ENCODE measurements at regions not wholly inside any gene's neighbourhood (a gene's known extent, or its start where the extent isn't known, plus 50 kb on each side); places are given as distances from the start of the nearest gene placed in this dataset.
"Not testable (repeated sequence)": the region's sequence is repeated elsewhere in the genome, so short reads cannot be mapped to it uniquely, and the experiment has no call there.

DNA sequence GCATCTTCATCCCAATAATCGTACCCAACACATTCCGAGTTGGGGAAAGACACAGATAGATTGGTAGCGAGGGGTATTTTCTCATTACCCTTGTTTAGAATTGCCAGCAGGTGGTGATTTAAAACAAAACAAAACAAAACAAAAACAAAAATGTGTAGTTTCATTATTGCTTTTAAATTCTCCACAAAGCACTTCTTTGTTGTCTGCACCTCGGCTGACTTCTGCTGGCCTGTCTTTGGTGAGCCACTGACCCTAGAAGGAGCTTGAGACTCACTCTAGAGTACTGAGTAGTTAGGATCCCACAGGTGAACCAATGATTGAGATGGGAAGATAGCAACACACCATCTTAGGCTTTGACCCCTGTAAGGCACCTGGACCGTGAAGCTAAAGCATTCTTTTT is 105.4 kb upstream of the BET1 start:
- DNase-seq (ENCODE audit: low read depth), result no peak

DNA sequence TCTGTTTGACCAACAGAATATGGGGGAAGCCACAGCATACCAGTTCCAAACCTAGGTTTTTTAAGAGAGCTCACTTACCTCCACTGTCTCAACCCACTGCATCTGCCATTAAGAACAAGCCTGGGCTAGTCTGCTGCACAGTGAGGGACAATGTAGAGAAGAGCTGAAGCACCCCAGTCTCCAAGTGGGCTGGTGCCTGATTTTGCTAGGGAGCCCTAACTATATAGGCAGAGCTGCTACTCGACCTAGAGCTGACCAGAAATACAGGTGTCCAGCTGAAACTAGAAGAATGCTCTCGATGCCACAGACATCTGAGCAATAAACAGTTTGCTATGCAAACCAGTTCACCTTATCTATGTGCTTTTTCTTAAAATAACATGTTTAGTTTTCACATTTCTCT is 106.9 kb upstream of the BET1 start:
- DNase-seq (ENCODE audit: low read depth), result no peak

GRCh38 chr7:94115316-94115715 is 111.2 kb upstream of the BET1 start:
- no peak for DNase-seq (ENCODE audit: low read depth)

DNA sequence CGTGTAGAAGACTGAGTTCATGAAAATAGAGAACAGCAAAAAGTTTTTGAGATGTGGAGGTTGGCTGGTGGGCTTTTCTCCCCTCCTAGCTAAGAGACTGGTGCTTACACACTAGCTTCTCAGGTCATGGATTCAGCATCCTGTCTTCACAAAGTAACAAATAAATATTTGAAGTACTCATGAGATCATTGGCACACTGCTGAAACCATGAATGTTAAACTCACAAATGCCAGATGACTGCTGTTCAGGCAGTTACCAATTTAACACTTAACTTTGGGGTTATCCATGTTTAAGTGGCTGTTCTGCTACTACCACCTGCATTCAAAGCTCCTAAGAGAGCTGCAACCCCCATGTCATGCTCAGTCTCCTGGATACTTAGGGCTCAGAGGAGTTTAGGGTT is 119.0 kb upstream of the BET1 start:
- no peak for DNase-seq (ENCODE audit: low read depth)

- no peak for DNase-seq (ENCODE audit: low read depth)
Measured at GRCh38 chr7:94127026-94127425, 122.9 kb upstream of the BET1 start.

GRCh38 chr7:94128072-94128471 is 123.9 kb upstream of the BET1 start:
- DNase-seq (ENCODE audit: low read depth), result no peak

DNA sequence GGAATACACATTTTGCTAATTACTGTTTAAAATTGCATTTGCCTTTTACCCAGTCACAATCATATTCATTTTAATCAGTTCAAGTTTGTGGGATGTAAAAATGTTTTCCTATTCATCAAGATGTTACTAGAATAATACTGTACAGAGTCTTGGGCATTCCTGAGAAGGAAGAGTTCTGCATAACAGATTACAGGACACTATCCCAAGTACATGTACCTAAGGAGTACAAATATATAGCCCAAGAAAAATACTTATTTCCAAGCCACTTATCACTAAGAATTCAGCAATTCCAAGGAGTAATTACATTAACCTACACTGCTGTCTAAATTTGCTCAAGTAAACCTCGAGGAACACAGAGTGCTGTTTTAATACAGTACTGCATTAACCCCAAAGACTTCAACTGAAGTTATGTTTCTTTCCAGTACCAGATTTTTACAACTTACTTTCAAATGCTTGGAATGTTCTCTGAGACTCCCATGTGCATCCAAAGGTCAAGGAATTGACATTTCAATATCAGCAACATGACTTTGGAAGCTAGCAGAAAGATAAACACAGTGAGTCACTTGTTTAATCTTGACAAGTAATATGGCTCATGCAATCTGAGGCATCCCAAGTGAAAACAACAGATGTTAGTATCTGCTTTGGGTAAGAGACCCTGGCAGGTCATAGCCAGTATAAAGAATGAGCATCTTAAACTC is 125.4 kb upstream of the BET1 start:
- DNase-seq (ENCODE audit: low read depth), result no peak

- no peak for DNase-seq (ENCODE audit: low read depth)
Measured at GRCh38 chr7:94130716-94131115, 126.6 kb upstream of the BET1 start.

- no peak for DNase-seq (ENCODE audit: low read depth)
Measured at GRCh38 chr7:94133460-94133859, 129.3 kb upstream of the BET1 start.

DNA sequence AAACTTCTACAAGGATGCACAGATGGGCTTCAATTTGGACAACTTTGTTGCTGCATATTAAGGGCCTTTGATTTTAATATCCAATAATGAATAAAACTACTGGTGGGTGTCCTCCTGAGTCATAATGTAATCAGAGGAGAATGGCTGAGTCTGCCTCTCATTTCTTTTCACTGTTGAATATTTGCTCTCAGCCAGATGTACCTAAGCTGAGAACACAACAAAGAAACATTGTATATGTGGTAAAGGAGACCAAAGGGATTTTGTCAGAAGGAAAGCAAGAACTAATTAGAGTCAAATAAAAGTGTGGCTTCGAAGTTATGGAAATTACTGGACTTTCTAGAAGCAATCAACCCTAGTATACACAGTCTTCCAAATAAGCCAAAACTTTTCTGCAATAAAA is 131.0 kb upstream of the BET1 start:
- no peak for DNase-seq (ENCODE audit: low read depth)

GRCh38 chr7:94142281-94142680 is 138.1 kb upstream of the BET1 start:
- no peak for DNase-seq (ENCODE audit: low read depth)

- no peak for DNase-seq (ENCODE audit: low read depth)
Measured at GRCh38 chr7:94145602-94146001, 141.4 kb upstream of the BET1 start.

- DNase-seq (ENCODE audit: low read depth), result no peak
Measured at GRCh38 chr7:94146408-94146807, 142.3 kb upstream of the BET1 start.

GRCh38 chr7:94149789-94150545 is 145.8 kb upstream of the BET1 start:
- no peak for DNase-seq (ENCODE audit: low read depth)

GRCh38 chr7:94154182-94154581 is 150.0 kb upstream of the BET1 start:
- no peak for DNase-seq (ENCODE audit: low read depth)

GRCh38 chr7:94154858-94155257 is 150.7 kb upstream of the BET1 start:
- no peak for DNase-seq (ENCODE audit: low read depth)

GRCh38 chr7:94157659-94158306 is 153.6 kb upstream of the BET1 start:
- DNase-seq (ENCODE audit: low read depth), result not testable (repeated sequence)

DNA sequence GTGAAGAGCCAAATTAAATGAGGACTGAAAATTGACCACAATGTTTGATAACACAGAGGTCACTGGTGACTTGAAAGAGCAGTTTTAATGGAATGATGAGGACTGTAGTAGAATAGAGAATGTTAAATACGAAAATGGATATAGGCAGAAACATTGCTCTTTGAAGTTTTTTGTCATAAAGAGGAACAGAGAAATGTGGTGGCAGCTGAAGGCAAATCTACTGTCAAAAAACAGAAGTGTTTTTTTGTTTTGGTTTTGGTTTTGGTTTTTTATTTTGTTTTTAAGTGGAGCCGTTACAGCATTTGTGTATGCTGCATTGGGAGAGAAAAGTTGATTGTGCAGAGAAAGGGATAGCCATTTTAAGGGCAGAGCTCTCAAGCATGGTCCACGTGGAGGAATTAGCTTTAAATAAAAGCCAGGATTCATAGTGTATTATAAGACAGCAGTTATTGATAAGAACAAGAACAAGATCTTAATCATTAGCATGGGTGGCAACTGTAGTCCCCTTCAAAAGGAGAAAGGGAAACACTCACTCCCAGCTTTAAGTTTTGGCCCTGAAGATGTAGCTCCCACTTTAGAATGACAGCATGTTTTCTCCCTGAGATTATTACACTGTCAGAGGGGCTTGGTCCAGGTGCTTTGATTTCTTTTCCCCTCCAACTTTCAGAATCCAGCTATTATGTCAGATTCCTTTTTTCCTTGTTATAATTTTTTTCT is 156.7 kb upstream of the BET1 start:
- DNase-seq (ENCODE audit: low read depth), result no peak

GRCh38 chr7:94161476-94161875 is 157.3 kb upstream of the BET1 start:
- DNase-seq (ENCODE audit: low read depth), result no peak

DNA sequence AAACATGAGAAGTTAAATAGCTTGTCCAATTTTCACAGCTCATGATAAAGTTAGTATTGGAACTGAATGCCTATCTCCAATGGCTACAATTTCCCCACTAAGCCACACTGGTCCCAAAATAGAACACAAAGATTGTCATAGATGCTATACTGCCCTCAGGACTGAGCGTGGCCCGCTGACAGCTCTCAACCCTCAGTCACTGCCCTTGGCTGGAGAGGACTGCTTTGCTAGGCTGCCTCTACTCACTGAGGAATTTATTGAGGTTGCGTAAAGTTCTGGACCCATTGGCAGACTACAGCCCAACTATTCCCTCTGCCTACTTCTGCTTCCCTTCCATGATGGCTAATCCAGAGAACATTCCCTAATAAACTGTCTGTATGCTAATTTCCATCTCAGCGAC is 165.5 kb upstream of the BET1 start:
- DNase-seq (ENCODE audit: low read depth), result no peak

- DNase-seq (ENCODE audit: low read depth), result no peak
Measured at GRCh38 chr7:94170836-94171235, 166.7 kb upstream of the BET1 start.

DNA sequence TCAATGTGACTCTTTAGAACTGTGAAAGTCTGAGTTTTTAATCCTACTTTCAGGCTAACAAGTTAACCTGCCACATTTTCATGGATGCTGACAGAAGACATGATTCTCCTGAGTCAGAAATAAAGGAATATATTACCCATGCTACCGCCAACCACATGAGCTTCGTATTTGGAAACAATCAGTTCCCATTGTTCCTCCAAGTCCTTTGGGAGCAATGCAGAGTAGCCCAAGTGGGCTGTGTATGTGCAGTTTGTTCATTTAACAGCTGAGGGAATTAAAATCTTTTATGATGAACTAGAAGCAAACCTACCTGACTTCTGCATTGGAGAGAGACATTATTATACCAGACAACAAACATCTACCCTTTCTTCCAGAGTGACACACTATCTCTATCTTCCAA is 169.3 kb upstream of the BET1 start:
- no peak for DNase-seq (ENCODE audit: low read depth)

DNA sequence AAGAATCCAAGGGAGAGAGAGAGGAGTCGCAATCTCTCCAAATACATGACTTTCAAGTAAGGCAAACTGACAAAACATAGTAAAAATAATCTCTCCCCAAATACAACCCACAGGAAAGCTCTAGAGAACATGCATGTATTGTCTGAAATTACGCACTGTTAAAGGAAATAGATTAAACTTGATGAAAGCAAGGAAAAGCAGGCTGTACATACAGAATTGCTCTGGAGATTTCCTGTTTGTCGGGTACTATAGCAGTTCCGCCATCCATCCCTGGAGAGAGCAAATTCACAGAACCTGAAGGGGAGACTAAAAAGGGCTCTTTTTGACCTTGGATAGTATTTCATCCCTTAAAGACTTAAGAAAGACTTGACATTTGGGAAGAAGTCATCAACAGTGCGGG is 170.2 kb upstream of the BET1 start:
- DNase-seq (ENCODE audit: low read depth), result no peak
